HG03060 (cell line): ENCODE measurements at regions not wholly inside any gene's neighbourhood (a gene's known extent, or its start where the extent isn't known, plus 50 kb on each side); places are given as distances from the start of the nearest gene placed in this dataset.
"Not testable (repeated sequence)": the region's sequence is repeated elsewhere in the genome, so short reads cannot be mapped to it uniquely, and the experiment has no call there.

ENCODE experiments used
- ATAC-seq: cut with Tn5 transposase; IDR thresholded peaks from one replicate; pipeline ENCODE4 v1.9.1; 2021; ENCODE audit warnings: low read depth, moderate number of reproducible peaks; ENCODE audit not compliant: unreplicated experiment

DNA sequence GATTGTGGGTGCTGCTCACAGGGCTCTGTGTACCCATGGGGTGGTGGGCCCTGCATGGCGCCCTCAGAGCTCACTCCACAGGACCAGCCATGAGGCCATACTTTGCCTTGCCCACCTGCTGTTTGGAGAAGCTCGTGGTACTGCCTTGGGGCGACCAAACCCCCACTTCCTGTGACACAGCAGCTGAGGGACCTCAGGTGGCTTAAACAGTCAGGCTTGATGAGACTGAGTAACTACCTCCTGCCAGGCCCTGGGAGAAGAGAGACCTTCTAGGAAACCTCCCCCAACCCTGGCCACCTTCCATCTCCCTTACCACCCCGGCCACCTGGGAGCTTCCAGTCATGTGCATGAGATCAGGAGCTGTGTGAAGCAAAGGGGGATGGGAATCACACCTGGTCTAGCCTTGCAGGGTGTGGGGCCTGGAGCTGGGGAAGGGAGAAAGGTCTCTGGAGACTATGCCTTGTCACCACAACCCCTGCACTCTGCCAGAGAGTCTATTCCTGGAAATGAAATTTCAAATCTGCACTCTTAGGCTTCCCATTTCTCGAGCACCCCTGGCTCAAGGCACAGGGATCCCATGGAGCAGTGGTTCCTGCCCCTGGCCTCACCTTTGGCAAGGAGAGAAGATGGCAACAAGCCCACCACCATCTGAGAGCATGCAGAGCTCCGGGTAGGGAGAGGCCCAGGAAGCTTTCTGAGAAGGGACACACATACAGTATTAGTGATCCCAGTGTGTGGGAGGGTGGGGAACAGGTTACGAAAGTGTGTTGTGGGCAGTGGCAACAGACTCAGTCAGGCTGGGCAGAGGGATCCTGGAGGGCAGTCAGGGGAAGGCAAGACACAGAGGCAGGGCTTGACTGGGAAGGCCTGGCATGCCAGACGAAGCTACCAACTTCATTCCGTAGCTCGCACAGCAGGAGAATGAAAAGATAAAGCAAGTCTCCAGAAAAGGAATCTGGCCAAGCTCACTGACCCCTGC, 125.0 kb downstream of the URI1 start:
- ATAC-seq = no peak

- not testable (repeated sequence) for ATAC-seq
These were observed 126.0 kb downstream of the URI1 start for GRCh38 chr19:30067956-30068506.

- no peak for ATAC-seq
These were observed 126.7 kb downstream of the URI1 start for GRCh38 chr19:30068528-30069395.

DNA sequence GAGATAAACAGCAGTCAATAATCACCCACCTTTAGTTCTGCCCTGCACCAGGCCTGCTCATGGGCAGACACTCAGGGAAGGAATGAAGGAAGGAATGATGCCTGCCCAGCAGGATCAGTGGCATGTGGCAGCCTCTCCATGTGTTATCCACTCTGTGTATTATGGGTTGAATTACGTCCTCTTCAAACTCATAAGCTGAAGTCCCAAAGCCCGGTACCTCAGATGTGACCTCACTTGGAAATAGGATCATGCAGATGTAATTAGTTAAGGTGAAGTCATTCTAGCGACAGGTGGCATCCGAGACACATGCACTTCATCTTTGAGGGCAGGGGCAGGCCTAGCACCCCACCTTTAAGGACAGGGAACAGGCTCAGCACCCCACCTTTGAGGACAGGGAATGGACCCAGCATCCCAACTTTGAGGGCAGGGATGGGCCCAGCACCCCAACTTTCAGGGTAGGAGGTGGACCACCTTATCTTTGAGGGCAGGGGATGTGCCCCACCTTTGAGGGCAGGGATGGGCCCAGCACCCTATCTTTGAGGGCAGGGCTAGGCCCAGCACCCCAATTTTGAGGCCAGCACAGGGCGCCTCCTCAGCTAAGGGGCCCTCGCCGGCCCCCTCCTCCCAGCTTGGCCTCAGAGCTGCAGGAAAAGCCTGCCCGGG, 127.6 kb downstream of the URI1 start:
- no peak for ATAC-seq

DNA sequence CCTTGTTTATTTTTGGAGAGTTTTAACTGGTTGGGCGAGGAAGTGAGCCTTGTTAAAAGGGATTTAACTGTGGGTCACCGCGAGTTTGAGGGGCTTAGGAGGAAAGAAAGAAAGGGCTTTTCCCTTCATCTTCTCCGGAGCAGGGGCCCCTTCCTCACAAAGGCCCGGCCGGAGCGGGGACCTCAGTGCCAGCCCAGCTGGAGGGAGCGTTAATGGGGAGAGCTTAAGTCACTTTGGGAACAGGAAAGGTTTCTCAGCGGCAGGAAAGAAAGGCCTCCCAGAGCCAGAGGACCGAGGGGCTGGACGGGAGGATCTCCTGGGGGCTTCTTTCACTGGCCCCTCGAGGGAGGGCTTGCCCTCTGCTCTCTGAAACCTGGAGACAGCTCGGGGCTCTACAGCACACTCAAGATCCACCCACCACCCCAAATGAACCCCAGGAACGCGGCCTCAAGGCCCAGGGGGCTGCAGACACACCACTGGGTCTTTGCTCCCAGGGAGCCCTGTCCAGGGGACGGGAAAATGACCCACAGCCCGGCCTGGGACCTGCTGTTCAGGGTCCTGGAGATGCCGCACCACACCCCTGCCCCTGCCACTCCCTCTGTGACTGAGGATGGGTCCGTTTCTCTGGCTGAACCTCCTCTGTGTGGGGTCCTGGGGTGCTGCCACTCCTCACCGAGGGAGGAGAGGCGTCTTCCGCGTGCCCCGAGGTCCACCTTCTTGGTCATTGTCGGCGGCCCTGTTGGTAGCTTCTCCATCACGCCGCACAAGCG, 128.3 kb downstream of the URI1 start:
- no peak for ATAC-seq

GRCh38 chr19:30070968-30071632, 129.1 kb downstream of the URI1 start:
- no peak for ATAC-seq

DNA sequence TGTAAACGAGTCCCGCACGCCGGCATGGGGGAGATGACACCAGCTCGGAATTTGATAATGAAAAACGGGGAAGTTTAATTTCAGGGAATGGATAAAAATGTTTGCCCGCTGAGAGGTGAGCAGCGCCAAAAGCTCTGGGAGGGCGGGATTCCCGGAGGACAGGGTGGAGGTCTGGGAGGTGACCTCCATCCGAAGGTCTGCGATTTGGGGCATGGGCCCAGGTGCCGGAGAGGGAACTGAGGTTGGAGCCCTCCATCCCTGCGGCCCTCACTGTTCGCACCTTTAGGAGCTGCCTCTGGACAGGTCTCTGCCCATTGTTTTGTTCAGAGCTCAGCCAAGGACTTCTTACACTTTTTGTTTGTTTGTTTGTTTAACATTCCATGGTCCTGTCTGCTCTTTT, 129.8 kb downstream of the URI1 start:
- ATAC-seq = no peak

GRCh38 chr19:30073152-30074000, 131.3 kb downstream of the URI1 start:
- ATAC-seq = no peak

DNA sequence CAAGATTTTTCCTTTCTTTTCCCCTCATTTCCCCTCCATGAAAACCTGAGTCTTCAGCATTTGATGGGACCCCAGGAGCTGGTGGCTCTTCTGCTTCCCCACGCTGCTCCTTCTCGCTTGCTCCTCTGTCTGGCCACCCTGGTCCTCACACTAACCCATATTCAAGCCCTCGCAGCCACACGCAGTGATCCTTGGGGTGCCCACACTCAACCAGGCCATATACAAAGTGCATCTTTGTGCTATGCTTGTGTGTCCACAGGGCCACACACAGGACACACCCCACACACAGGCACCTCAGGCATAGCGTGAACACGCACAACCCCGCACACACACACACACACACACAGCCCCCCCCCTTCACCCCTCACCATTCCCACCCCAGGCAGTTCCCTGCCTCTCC, 132.1 kb downstream of the URI1 start:
- ATAC-seq = no peak

GRCh38 chr19:30074741-30075715, 133.0 kb downstream of the URI1 start:
- no peak for ATAC-seq

DNA sequence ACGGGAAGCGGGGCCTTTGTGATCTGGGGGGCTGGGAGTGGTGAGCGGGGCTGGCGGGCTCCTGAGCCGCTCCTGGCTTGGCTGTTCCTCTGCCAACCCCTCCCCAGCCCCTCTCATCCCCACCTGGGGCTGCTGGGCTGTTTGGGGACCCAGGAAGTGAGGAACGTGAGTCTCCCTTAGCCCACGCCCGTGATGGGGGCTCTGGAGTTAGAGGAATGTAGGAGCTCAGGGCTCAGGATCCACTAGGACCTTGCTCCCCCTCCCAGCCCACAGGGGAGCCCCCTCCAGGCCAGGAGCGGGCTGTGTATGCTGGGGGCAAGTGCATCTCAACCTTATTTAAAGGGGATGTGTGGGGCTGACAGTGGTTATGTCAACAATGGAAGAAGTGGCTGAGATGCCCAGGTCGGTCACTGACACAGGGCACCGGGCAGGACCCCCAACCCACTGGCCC, 134.1 kb downstream of the URI1 start:
- no peak for ATAC-seq

DNA sequence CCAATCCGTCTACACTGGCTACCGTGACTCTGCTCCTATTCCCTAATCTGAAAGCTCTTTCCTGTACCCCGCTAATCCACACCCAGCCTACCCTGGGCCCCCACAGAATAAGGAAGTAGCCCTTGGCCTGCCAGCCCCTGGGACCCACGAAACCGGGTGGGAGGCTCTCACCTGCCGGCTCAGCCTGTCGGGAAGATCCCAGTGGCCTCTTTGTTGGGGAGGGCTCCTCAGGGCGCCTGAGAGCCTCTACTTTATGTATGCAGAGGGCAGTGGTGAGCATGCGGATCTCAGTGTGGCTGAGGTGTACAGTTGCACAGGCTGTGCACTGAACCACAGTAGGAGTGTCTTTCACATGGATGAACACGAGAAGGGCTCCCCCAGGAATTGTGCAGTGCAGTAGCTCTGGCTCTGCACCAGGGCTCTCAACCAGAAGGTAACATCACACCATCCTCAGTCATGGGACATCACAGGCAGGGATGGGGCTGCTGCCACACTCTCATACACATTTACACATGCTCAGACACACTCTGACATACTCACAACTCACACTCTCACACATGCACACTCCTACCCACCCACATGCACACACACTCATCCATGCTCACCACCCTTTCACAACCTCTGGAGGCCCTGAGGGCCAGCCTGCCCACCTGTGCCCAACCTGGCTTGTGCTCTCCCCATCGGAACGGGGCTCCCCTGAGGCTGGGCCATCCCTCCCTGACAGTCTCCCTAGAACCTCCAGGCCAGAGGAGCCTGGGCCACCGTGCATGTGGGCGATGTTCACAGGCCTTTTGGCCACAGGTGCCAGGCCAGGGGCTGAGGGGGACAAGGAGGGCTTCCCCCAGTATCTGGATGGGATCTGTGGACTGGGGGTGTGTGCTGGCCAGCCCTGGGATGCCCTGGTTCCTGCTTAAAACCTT, 135.0 kb downstream of the URI1 start:
- no peak for ATAC-seq

DNA sequence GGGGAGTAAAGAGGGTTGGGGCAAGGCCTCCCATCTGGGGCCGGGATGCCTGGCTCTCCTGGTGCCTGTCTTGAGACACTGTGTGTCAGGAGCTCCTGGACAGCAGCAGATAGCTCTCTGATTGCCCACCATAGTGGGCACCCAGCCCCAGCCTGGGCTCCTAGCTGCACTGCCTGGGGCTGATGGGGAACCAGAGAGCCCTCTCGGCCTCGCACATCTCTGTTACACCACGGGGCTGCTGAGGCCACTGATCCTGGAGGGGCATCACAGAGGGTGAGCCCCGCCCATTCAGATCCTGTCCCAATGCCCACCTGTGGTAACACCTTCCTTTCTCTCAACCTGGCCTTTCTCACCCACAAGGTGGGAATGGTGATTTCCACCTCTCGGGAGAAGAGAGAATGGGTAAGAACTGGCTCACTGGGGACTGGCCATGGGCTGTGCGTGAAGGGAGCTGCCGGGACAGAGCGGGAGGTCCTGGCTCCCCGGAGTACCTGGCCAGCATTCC, 135.9 kb downstream of the URI1 start:
- no peak for ATAC-seq

GRCh38 chr19:30078381-30078910, 136.4 kb downstream of the URI1 start:
- ATAC-seq = no peak

DNA sequence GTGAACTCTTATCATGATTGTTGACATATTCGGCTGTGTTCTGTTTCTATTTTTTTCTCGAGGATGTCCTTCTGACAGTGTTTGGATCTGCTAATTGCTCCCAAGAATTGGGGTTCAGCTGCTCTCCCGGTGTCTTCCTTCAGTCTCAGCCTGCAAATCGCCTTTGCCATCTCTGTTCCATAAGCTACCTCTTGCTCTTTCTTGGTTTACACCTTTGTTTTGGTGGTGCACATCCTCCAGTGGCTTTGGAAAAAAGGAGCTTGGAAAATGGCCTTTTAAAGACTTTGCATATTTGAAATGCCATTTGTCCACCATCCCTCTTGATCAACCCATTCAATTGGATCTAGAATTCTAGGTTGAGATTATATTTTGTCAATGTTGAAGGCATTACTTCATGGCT, 137.2 kb downstream of the URI1 start:
- ATAC-seq = no peak

DNA sequence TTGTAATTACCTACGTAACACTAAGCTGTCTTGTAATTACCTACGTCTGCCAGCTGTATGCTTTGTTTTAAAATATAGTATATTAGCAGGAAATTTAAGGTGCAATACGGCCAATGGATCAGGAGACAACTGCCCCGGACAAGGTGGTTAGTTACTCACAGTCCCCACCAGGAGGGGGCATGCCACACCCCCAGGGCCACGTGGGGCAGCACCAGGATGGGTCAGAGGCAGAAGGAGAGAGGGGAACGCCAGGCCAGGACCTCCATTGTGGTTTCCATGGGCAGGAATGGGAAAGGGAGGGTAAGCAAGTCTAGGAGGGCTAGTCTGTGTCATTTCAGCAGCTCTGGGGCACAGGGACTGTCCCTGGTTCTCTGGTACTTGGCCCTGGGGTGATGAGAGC, 140.1 kb downstream of the URI1 start:
- ATAC-seq = no peak
